T1000 (cell line): ENCODE measurements at regions not wholly inside any gene's neighbourhood (a gene's known extent, or its start where the extent isn't known, plus 50 kb on each side); places are given as distances from the start of the nearest gene placed in this dataset.
A peak's percentile ranks its signal among the peaks of the same experiment; 100 is the strongest.

Source experiments
- DNase-seq: peaks from one replicate; lab custom pipeline; 2025; ENCODE audit warnings: mixed read lengths; lab: John Stamatoyannopoulos, UW

- no peak for DNase-seq
These were observed 259.9 kb downstream of the ADGRG6 start for GRCh38 chr6:142561511-142562265.

- DNase-seq, result no peak
These were observed 261.1 kb downstream of the ADGRG6 start for GRCh38 chr6:142562865-142563264.

GRCh38 chr6:142566628-142567396 lies 265.0 kb downstream of the ADGRG6 start:
- peak; percentile 27 for DNase-seq

- DNase-seq, result no peak
These were observed 265.7 kb downstream of the ADGRG6 start for GRCh38 chr6:142567461-142567860.

- DNase-seq, result no peak
These were observed 267.2 kb downstream of the ADGRG6 start for GRCh38 chr6:142568857-142569597.

GRCh38 chr6:142569676-142570075 lies 267.9 kb downstream of the ADGRG6 start:
- DNase-seq, result no peak

- DNase-seq, result no peak
These were observed 268.4 kb downstream of the ADGRG6 start for GRCh38 chr6:142570221-142570671.

GRCh38 chr6:142592876-142593275 lies 291.1 kb downstream of the ADGRG6 start:
- DNase-seq, result peak; percentile 1

- no peak for DNase-seq
These were observed 296.0 kb downstream of the ADGRG6 start for GRCh38 chr6:142597836-142598235.

GRCh38 chr6:142601427-142601826 lies 299.6 kb downstream of the ADGRG6 start:
- no peak for DNase-seq

- no peak for DNase-seq
These were observed 301.2 kb downstream of the ADGRG6 start for GRCh38 chr6:142602972-142603371.

- DNase-seq, result no peak
These were observed 304.2 kb downstream of the ADGRG6 start for GRCh38 chr6:142605922-142606485.

GRCh38 chr6:142612956-142613355 lies 311.1 kb downstream of the ADGRG6 start:
- no peak for DNase-seq

- DNase-seq, result no peak
These were observed 312.2 kb downstream of the ADGRG6 start for GRCh38 chr6:142613981-142614380.

- DNase-seq, result no peak
These were observed 315.4 kb downstream of the ADGRG6 start for GRCh38 chr6:142617158-142617557.

GRCh38 chr6:142621822-142622221 lies 320.0 kb downstream of the ADGRG6 start:
- no peak for DNase-seq

GRCh38 chr6:142624978-142625715 lies 319.8 kb downstream of the HIVEP2 start:
- DNase-seq, result no peak

- no peak for DNase-seq
These were observed 317.5 kb downstream of the HIVEP2 start for GRCh38 chr6:142627474-142627873.

- no peak for DNase-seq
These were observed 313.2 kb downstream of the HIVEP2 start for GRCh38 chr6:142631517-142632385.

- DNase-seq, result no peak
These were observed 311.7 kb downstream of the HIVEP2 start for GRCh38 chr6:142633317-142633716.
